ENCODE measurements at regions not wholly inside any gene's neighbourhood (a gene's known extent, or its start where the extent isn't known, plus 50 kb on each side); places are given as distances from the start of the nearest gene placed in this dataset.
"Not testable (repeated sequence)": the region's sequence is repeated elsewhere in the genome, so short reads cannot be mapped to it uniquely, and the experiment has no call there.

DNA sequence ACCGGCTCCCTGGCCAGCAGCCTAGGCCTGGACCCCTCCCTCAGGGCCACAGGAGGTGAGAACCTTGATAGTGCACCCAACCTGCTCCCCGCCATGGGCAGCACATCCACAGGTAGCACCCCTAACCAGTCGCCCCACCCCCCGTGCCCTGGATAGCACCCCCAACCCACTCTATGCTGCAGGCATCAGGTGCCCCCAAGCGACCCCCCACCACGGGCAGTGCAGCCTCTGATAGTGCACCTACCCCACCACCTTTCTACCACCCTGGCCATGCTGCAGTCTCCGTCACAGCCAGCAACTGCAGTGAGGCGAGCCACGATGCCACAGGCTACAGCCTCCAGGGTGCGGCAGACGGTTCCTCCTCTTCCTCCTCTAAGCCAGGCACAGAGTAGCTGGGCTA lies 55.6 kb downstream of the SOWAHC start:
- DNase-seq (ENCODE audit: low spot score), result no peak

DNA sequence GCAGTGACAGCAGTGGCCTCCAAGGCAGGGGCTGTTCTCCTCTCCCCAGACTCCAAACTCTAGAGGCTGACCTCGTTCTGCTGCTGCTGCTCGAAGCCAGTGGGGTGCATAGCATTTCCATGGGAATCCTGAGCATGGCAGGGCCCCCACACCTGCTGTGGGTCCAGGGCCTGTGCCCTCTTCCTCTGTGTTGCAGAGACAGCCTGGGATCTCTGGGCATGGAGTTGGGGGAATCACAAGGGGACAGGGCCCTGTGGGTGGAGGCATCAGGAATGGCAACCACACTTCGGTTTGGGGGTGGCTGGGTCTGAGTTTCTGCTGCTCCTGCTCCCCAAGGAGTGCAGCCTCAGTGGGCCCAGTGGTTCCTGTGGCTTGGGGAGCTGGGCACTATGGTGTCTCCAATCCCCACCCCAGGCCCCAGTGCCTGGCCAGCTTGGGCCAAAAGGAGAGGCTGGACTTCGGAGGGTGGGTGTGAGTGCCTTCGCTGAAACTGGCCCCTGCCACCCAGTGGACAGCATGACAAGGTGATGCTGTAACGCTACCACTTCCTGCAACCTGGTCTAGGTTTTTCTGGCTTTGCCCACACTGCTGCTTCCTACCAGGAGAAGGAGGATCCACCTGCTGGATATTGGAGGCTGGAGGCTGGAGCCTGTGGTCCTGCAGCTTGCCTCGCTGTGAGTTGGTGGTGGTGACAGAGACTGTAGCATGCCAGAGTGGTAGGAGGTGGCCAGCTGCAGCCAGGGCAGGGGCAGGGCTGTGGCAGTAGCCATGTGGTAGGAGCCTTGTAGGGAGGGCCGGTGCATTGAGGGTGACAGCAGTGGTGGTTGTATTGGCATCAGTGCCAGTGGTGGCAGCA lies 56.6 kb downstream of the SOWAHC start:
- DNase-seq (ENCODE audit: low spot score), result no peak

DNA sequence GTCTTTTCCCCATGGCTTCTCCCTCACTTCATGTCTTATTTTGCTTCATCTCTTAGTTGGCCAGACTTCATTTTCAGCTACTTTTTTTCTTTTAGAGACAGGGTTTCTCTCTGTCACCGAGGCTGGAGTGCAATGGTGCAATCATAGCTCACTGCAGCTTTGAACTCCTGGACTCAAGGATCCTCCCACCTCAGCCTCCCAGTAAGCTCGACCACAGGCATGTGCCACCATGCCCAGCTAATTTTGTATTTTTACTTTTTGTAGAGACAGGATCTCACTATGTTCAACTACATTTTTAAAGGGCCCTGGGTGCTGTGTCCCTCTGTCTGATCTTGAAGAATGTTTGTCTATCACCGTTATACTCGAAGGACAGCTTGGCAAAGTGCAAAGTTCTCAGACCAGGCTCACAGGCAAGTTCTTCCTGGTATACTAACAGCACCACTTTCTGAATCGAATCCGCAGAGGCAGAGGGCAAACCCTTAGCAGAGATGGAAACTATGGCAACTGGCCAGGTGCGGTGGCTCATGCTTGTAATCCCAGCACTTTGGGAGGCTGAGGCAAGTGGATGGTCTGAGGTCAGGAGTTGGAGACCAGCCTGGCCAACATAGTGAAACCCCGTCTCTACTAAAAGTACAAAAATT lies 60.9 kb downstream of the SOWAHC start:
- DNase-seq (ENCODE audit: low spot score), result peak; percentile 79

DNA sequence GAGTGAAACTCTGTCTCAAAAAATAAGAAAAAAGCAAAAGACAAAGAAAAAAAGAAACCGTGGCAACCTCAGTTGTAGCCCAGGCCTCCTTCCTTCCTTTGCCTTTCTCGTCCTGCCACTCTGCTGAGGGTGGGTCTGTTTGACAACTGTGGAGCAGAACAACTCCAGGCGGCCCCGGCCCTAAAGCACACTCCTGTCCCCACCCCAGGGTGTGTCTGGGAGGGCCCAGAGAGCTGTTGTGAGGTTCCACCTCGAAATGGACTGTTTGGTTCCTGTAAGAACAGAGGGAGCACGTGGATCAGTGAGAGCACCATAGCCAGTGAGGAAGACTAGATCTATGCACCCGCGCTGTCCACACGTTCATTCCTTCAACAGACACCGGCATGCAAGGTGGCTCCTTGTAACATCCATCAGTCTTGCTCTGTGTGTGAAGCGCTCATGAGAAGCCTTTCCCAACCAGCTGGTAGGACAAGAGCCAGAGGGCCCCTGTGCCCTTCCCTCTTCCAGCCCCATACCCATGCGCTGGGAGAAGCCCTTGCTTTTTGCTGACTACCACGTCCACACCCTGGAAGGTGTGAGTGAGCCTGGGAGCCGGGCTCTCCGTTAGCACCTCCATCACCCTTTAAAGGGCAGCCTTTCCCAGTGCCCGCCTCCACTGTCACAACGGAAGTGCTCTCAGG lies 61.6 kb downstream of the SOWAHC start:
- peak; percentile 77 for DNase-seq (ENCODE audit: low spot score)

DNA sequence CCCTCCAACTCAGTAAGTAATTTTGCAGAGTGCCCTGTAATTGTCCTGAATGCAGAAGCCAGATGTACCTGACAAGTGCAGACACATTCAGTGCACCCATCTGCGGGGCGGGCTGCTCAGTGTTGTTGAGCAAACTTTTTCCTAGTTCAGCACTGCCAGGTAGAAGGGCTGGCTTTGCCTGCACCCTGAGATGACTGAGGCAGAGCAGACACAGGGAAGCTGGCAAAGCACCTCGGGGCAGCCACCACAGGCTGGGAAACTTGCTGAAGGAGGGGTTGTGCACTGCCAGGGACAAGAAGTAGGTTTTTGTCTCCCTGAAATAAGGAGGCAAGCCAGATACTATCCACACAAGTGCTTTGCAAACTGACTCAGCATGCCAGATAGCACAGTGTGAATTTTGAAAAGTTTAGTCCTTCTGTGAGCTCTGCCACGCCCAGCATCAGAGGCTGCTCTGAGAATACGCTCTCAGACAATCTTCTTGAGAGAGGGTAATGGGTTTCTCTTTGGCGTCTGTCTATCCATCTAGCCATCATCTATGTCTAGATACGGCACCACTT lies 62.3 kb downstream of the SOWAHC start:
- no peak for DNase-seq (ENCODE audit: low spot score)

DNA sequence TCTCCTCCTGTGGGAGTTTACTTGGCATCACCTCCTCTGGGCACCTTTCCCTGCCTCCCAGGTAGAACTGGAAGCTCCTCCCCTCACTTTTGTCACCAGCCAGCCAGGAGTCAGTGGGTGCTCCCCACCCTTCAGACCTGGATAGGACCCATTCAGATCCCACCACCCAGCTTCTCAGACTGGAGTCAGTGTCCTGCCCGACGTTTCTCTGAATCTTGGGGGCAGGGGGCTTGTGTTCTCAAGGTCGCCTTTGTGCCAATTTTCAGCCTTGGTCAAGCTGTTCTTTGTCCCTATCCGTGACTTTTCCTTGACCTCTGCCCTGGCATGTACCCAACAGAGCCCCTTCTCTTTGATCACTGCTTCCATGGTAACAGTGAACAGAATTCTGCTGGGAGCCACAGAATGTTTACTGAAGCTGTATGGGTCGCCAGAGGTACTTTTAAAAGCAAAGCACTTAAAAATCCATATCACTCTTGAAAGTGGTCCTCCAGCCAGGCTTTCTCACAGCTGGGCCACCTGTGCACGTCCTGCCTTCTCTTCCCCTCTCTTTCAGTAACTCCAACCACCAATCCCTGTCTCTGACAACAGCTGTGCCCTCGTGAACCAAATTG lies 63.1 kb downstream of the SOWAHC start:
- not testable (repeated sequence) for DNase-seq (ENCODE audit: low spot score)

DNA sequence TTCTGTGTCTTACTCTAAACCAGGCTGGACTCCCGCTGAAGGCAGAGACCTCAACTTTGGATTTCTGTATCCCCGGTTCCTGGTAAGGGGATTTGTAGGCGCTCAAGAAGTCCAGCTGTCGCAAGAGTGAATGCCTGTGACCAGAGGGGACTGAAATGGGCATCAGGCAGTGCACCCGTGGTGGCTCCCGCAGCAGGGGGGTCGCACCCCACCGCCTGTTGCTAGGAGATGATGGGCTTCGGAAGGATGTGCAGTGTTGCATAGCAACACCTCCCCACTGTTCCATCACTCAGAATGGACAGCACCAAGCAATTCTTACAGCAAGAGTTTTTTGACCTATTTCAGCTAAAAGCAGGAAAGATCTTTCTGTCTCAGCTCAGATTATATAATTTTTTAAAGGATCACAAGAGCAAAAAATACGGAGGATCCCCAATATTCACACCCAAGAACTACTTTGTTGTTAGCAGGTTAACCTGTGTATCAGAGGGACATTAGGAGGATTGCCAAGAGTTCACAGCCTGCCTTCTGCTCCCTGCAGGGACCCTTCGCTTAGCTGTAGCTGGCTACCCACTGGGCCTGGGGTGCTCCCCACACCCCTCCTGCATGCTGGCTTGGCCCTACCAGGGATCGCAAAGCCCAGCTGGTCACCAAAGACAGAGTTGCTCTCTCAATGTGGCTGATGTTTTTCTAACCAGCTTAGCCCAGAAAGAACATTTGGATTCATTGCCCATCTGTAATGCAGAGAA lies 63.8 kb downstream of the SOWAHC start:
- no peak for DNase-seq (ENCODE audit: low spot score)

DNA sequence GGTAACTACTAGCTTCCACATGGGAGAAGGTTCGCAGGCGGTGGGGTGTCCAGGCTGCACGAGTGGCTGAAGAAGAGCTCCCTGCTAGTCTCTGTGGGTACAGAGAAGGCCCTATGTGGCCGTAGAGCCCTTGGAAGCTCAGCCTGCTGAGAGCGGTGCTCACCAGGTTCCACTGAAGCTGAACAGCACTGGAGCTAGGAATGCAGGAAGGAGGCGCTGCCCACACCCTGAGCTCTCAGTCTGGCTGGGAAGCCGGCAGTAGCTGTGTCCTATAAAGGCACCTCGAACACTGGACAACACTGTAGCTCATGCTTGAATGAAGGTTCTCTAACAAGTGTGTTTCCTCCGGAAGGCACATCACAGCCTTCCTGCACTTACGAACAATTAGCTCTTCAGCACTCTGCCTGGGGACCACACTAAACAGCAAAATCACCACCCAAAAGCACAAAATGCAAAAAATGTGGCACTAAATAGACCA lies 64.6 kb downstream of the SOWAHC start:
- peak; percentile 34 for DNase-seq (ENCODE audit: low spot score)

DNA sequence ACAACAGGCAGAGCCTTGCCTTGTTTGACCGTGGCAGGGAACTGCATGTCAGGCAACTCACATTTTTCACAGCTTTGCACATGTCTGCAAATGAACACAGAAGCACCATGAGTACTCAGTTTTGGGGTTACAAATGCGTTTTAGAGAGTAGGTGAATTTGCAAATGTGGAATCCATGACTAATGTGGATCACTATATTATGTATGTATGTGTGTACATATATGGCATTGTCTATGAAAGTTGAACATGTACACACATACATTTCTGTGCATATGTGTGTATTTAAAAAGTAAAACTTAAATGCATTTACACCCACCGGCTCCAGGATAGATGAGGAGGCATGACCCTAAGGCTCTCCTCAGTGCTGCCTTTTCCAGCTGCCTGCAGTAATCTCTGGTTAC lies 65.1 kb downstream of the SOWAHC start:
- DNase-seq (ENCODE audit: low spot score), result no peak

DNA sequence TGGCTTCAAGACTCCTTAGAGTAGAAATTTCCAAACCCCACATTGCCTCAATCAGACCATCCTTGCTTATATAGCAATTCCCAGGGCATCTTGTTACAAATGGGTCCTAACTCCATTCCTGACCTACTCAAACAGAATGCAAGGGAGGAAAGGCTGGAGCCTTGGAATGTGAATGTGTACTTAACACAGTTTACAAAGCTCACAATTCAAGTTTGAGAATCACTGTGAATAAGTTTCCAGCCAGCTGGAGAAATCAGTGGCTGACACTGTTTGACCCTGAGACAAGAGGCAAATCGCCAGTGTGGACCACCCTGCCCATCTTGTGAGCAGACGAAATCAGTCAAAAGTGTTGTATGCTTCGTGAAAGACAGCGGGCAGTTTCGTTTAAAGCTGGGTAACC lies 65.5 kb downstream of the SOWAHC start:
- DNase-seq (ENCODE audit: low spot score), result peak; percentile 33

DNA sequence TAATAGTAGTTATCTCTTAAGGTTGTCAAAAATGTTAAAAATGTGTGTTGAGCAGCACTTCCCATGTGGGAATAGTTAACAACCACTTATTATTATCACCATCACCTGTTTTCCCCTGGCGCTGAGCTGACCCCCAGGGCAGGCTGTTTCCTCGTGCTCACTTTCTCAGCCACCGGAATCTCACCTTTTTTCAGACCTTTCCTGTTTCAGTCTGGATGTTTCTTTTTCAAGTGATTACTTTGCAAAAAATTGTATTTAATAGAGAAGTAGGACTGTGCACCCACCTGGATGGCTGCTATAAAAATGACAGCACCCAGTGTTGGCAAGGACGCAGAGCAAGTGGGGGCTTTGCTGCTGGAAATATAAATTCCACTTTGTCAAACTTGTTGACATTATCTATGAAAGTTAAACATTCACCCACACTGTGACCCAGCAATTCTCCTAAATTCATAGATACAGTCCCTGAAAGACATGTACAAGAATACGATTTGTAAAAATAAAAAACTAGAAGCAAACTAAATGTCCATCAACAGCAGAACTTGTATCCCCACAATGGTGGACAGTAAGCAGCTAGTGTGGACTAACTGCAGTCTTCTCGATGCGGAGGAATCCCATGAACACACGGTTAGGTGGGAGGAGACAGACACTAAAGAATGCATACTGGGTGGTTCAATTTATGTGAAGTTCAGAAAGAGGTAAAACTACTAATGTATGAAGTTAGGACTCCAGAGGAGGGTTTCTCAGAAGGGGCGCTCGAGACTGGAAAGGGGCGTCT lies 66.5 kb downstream of the SOWAHC start:
- DNase-seq (ENCODE audit: low spot score), result peak; percentile 73

DNA sequence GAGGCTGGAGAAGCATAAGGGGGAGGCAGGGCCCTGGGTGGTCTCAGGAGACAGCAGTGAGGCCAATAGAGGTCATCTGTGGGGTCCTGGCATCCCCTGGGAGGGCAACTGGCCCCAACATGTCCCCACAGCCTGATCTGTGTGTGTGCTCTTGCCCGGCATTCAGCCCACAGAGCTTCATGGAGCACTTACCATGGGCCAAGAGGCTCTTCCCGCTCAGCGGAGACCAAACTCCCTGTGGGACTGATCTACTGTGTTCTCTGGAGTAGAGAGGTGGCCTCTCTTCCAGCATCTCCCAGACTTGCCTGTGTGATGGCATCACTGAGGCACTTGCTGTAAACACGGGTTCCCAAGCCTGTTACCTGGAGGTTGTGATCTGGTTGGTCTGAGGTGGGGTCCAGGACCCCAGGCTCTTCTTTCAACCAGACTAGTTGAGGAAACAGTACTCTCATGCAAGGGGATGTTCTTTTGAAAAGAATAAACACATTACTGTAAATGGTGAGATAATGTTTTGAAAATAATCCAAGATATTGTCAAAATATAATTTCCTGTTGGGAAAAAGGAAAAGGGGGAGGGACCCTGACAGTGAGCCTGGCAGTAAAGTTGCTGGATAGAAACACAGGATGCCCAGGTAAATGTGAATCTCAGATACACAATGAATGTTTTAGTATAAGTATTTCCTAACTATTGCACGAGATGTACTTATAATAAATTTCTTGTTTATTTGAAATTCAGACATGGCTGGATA lies 67.6 kb downstream of the SOWAHC start:
- no peak for DNase-seq (ENCODE audit: low spot score)

DNA sequence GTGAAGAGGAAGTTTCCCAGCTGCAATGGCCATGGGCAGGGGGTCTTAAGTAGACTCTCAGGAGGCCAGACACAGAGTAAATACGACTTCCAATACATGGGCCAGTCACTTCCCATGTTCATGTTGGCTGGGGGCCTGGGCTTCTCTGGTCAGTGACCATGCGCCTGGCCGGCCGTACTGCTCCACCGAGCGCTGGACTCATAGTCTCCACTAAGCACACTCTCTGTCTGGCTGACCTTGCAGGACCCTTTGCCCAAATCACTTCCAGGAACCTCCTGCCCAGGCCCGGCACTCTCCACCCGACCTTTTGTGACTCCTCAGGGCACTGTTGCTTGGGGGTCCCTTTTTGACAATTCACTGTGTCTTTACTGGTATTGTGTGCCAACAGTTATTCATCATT lies 69.3 kb downstream of the SOWAHC start:
- DNase-seq (ENCODE audit: low spot score), result no peak

DNA sequence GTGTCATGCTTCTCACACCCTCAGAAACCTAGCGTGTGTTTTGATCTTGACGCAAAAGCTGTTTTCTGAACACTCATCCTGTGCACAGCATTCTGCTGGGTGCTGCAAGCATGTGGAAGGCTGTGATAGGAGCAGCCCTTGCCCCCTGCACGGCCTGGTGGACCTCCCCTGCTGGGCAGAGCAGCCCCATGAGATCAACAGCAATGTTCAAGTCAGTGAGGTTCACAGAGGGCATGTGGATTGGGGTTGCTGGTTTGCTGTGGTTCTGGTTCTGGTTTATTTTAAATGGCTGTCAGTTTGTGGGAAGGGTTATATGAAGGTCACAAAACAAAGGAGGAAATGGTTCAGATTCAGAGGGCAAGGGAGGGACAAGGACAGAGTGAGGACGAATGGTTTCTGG lies 71.3 kb downstream of the SOWAHC start:
- no peak for DNase-seq (ENCODE audit: low spot score)

DNA sequence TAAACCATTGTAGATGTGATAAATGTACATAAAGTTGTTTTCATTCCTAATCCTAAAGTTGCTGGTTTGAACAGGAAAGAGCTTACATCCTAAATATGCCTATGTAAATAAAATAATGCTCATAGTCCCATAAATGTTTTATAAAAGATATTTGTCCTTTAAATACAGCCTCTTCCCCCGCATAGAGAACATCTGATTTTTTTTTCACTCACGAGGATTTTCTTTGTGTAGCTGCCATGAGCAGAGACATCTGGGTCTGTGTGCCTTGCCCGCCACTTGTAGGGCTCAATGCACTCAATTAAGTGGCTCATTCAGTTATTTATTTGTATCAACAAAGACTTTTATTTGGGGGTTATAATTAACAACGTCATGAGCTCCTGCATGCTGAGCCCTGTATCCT lies 72.8 kb downstream of the SOWAHC start:
- no peak for DNase-seq (ENCODE audit: low spot score)

DNA sequence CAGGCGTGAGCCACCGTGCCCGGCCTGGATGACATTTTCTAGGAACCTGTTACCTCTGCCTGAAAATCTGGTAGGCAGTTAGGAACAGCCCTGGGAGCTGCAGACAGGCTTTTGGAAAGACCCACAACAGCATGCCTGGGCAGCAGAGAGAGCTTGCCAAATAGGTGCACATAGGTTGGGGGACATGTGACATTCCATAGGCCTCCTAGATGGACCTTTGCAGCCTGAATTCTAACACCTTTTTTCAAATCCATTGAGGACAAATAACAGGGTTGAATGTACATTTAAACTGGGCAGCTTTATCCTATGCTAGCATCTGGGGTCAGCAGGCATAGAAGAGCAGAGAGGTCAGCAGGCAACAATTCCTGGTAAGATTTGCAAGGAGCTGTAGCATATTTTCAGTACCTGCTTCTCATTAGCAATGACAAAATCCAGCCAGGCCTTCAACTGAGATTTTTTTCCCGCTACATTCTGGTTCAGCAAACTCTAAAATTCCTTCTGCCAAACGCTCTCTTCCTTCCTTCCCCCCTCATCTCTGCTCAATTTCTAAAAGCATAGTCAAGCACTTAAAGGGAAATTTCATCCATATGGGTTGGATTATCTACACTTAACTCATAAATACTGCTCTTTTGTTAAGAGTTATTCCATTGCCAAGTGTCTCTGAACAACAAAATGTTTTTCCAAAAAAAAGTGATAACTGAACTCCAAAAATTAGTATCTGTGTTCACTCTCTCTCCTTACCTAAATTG lies 75.2 kb downstream of the SOWAHC start:
- DNase-seq (ENCODE audit: low spot score), result no peak

DNA sequence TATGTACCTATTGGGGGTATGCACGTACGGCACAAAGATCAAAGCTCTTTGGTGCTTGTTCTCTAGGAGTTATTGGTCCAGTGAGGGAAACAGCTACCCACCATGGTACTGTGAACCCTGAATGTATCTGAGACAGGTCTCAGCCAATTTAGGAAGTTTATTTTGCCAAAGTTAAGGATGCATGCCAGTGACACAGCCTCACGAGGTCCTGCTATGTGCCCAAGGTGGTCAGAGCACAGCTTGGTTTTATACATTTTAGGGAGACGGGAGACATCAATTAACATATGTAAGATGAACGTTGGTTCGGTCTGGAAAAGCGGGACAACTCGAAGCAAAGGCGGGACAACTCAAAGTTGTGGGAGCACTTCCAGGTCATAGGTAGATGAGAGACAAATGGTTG lies 75.8 kb downstream of the SOWAHC start:
- DNase-seq (ENCODE audit: low spot score), result no peak

DNA sequence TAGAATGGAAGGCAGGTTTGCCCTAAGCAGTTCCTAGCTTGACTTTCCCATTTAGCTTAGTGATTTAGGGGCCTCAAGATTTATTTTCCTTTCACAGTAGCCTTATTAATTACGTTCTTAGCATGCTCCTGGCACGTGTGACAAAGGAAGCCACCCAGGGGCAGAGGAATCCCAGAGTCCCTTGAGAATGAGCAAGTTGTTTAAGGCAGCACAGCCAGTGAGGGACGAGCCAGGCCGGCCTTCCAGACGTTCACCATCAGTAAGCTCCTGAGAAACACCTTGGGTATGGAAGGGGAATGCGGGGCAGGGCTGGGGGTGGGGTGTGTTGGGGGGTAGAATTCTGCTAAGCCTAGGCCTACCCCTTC lies 76.3 kb downstream of the SOWAHC start:
- no peak for DNase-seq (ENCODE audit: low spot score)
